ENCODE measurements at regions not wholly inside any gene's neighbourhood (a gene's known extent, or its start where the extent isn't known, plus 50 kb on each side); places are given as distances from the start of the nearest gene placed in this dataset.

DNA sequence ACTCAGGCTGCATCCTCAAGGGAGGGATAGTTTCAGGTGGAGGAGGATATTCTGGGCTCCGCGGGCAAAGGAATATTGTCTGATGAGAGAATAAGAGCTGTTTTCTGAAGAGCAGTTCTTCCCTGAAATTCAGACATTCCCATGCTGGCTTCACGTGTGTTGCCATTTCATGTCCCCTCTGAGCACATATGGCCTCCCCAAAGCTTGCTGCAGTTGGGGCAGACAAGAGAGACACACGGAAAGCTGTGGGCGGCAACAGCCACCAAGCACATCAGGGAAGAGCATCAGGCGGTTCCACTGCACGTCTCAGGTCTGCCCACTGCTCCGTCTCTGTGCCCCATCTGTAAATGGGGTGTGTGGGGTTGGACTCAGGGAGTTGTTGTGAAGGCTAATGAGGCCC is 247.5 kb upstream of the TSHZ3 start:
- peaks cover 2% of the 10 kb centered on the region for H3K27me3 ChIP-seq (ENCODE audit: control insufficient read depth, insufficient read depth, low read length)
- H3K9ac ChIP-seq (ENCODE audit: low read depth, low read length), result no peak overlapping the region
- H3K4me3 ChIP-seq (ENCODE audit: low read length), result no peak overlapping the region
- H3K4me1 ChIP-seq (ENCODE audit: control insufficient read depth, insufficient read depth, low read length), result no peaks in the 10 kb centered on the region
- H3K36me3 ChIP-seq (ENCODE audit: insufficient read depth, low read length), result no peaks in the 10 kb centered on the region
- no peaks in the 10 kb centered on the region for H3K9me3 ChIP-seq (replicated peaks; ENCODE audit: low read length)
- H3K4me2 ChIP-seq (ENCODE audit: low read length), result no peak overlapping the region

DNA sequence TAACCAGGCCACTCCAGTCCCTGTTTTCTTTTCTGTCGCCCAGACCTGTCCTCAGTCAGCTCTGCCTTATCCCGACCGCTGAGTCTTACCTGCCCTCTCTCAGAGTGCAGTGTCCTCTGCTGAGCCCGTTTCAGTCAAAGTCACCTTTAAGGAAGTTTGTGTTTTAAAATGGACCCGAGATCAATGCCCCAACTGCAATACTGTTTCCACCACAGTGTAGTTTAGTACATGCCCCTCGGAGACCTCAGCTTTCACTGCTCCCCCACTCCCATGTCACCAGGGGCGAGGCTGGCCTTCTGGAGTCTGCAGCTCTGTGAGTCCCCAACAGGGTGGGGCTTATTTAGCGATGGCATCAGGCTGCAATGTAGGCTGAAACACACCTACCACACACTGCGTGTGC is 248.4 kb upstream of the TSHZ3 start:
- Histone ChIP-seq H3K4me1 (ENCODE audit: control insufficient read depth, insufficient read depth, low read length) (no peaks in the 10 kb centered on the region), H3K4me2 (ENCODE audit: low read length) (no peak overlapping the region), H3K9me3 (replicated peaks; ENCODE audit: low read length) (no peaks in the 10 kb centered on the region), H3K4me3 (ENCODE audit: low read length) (no peak overlapping the region), H3K9ac (ENCODE audit: low read depth, low read length) (no peak overlapping the region), H3K36me3 (ENCODE audit: insufficient read depth, low read length) (no peaks in the 10 kb centered on the region), H3K27me3 (ENCODE audit: control insufficient read depth, insufficient read depth, low read length) (peaks cover 2% of the 10 kb centered on the region)

DNA sequence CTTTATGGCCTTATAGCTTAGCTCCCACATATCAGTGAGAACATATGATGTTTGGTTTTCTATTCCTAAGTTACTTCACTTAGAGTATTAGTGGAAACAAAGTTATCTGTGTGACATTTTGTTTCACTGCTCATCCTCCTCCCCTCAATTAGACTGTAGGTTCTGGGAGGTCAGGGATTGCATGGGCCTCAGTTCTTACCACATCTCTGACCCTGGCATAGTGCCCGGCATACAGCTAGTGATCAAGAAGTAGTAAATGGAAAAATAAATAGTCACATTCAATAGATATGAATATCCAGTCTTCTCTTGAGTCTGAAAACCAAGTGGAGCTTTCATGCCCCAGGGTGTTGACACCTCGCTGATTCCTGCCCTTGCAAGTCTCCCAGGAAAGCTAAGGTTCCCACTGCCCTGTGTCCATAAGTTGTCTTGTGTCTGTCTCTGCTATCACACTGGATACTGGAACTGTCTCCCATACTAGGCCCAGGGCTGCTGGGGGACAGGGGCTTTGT is 249.5 kb upstream of the TSHZ3 start:
- Histone ChIP-seq H3K4me3 (ENCODE audit: low read length) (no peak overlapping the region), H3K36me3 (ENCODE audit: insufficient read depth, low read length) (no peaks in the 10 kb centered on the region), H3K4me1 (ENCODE audit: control insufficient read depth, insufficient read depth, low read length) (no peaks in the 10 kb centered on the region), H3K9me3 (replicated peaks; ENCODE audit: low read length) (no peaks in the 10 kb centered on the region), H3K4me2 (ENCODE audit: low read length) (no peak overlapping the region), H3K27me3 (ENCODE audit: control insufficient read depth, insufficient read depth, low read length) (no peaks in the 10 kb centered on the region), H3K9ac (ENCODE audit: low read depth, low read length) (no peak overlapping the region)

DNA sequence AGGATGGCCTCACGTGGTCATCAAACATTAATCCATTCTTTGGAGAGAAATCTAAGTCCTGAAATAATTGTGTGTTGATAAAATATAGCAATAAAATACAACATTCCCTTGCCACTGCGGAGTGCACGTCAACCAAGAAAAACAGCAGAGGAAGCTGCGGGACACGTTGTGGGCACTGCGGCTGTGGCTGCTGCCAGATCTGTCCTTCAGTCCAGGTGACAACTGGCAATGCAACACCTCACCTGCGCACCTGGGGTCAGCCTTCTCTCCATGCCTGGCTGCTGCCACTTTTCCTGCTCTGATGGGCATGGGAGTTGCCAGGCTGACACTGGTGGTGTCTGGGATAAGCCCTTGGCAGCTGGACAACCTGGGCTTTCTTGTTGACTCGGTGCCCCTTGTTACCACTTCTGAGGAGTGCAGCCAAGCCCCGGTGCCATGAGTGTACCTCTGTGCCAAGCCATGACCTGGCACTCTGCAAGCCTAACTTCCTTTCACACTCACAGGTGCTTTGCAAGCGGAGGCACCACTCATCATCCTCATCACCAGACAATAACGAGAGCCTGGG is 251.6 kb upstream of the TSHZ3 start:
- H3K9ac ChIP-seq (ENCODE audit: low read depth, low read length), result no peak overlapping the region
- no peak overlapping the region for H3K4me3 ChIP-seq (ENCODE audit: low read length)
- no peaks in the 10 kb centered on the region for H3K9me3 ChIP-seq (replicated peaks; ENCODE audit: low read length)
- H3K4me2 ChIP-seq (ENCODE audit: low read length), result no peak overlapping the region
- H3K36me3 ChIP-seq (ENCODE audit: insufficient read depth, low read length), result no peaks in the 10 kb centered on the region
- H3K27me3 ChIP-seq (ENCODE audit: control insufficient read depth, insufficient read depth, low read length), result no peaks in the 10 kb centered on the region
- no peaks in the 10 kb centered on the region for H3K4me1 ChIP-seq (ENCODE audit: control insufficient read depth, insufficient read depth, low read length)

DNA sequence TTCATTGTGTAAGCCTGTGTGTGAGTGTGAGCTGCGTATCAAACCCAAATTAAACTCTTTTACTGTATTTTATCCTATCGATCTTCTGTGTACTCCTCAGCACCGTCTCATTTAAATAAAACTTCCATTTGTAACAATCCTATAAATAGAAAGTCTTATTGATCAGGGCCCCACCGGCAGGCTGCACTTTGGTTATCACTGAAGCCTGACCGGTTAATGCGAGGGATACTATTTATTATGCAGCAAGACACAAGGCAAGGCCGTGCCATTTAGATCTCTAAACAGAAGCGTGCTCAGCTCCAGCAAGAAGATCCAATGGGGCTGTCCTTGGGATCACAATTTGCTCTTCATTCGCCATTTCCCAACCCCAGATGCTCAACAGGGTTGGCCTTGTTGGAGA is 252.6 kb upstream of the TSHZ3 start:
- no peak overlapping the region for H3K9ac ChIP-seq (ENCODE audit: low read depth, low read length)
- no peak overlapping the region for H3K4me2 ChIP-seq (ENCODE audit: low read length)
- no peaks in the 10 kb centered on the region for H3K4me1 ChIP-seq (ENCODE audit: control insufficient read depth, insufficient read depth, low read length)
- H3K4me3 ChIP-seq (ENCODE audit: low read length), result no peak overlapping the region
- no peaks in the 10 kb centered on the region for H3K9me3 ChIP-seq (replicated peaks; ENCODE audit: low read length)
- H3K27me3 ChIP-seq (ENCODE audit: control insufficient read depth, insufficient read depth, low read length), result no peaks in the 10 kb centered on the region
- H3K36me3 ChIP-seq (ENCODE audit: insufficient read depth, low read length), result no peaks in the 10 kb centered on the region

DNA sequence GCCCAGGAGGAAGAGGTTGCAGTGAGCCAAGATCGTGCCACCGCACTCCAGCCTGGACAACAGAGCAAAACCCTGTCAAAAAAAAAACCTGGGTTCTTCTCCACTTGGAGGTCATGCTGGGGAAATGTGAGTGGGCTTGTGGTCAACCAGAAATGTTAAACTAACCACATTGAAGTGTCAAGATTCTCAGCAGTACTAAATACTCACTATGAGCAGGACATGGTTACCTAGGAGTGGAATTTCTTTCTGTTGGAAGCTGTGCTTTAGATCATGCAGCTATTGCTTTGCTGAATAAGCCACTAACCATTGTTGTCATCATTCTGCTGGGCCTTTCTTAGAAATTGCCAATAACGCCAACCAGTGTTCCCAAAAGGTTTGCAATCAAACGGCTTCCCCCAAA is 253.3 kb upstream of the TSHZ3 start:
- H3K4me1 ChIP-seq (ENCODE audit: control insufficient read depth, insufficient read depth, low read length), result no peaks in the 10 kb centered on the region
- no peak overlapping the region for H3K9ac ChIP-seq (ENCODE audit: low read depth, low read length)
- no peak overlapping the region for H3K4me3 ChIP-seq (ENCODE audit: low read length)
- H3K9me3 ChIP-seq (replicated peaks; ENCODE audit: low read length), result no peaks in the 10 kb centered on the region
- H3K36me3 ChIP-seq (ENCODE audit: insufficient read depth, low read length), result no peaks in the 10 kb centered on the region
- no peak overlapping the region for H3K4me2 ChIP-seq (ENCODE audit: low read length)
- H3K27me3 ChIP-seq (ENCODE audit: control insufficient read depth, insufficient read depth, low read length), result no peaks in the 10 kb centered on the region

DNA sequence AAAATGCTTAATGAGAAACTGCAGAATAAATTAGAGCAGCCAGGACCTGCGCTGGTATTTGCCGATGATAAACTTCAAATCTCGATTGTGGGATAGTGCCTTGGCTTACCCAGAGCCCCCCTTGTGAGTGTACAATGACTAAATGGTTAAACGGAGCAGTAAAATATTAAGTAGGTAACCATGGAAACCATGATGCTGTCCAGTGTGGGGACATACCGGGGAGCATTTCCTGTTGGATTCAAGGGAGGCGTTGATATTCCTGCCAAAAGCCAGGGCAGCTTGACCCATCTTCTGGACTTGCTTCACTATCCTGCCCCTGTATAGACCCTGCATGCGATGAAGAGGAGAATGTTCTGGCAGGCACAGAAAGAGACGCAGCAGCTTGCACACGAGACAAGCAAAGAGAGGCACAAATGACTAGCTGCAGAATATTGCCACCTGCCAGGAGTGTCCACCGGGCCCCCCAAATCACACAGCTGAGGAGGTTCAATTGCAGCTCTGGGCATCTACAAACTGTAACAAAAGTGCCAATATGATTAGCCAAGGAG is 255.3 kb upstream of the TSHZ3 start:
- H3K9ac ChIP-seq (ENCODE audit: low read depth, low read length), result no peak overlapping the region
- H3K4me1 ChIP-seq (ENCODE audit: control insufficient read depth, insufficient read depth, low read length), result no peaks in the 10 kb centered on the region
- no peaks in the 10 kb centered on the region for H3K27me3 ChIP-seq (ENCODE audit: control insufficient read depth, insufficient read depth, low read length)
- H3K4me2 ChIP-seq (ENCODE audit: low read length), result no peak overlapping the region
- no peaks in the 10 kb centered on the region for H3K9me3 ChIP-seq (replicated peaks; ENCODE audit: low read length)
- no peak overlapping the region for H3K4me3 ChIP-seq (ENCODE audit: low read length)
- no peaks in the 10 kb centered on the region for H3K36me3 ChIP-seq (ENCODE audit: insufficient read depth, low read length)

DNA sequence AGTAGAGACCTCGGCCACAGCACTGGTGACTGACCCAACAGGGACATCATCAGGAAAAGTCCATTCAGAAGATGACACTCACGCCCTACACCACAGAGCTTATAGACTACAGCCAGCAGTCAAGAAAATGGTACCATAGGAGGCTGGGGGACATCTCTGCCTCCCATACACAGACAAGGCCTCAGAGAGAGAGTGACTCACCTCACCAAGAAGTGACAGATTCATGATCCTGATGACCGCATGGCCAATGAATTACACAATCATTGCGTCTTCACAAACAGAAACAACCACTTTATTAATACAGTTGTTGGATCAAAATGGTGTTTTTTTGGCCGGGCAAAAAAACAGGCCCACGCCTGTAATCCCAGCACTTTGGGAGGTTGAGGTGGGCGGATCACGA is 260.8 kb upstream of the TSHZ3 start:
- Histone ChIP-seq H3K27me3 (ENCODE audit: control insufficient read depth, insufficient read depth, low read length) (no peaks in the 10 kb centered on the region), H3K9ac (ENCODE audit: low read depth, low read length) (no peak overlapping the region), H3K4me3 (ENCODE audit: low read length) (no peak overlapping the region), H3K36me3 (ENCODE audit: insufficient read depth, low read length) (no peaks in the 10 kb centered on the region), H3K9me3 (replicated peaks; ENCODE audit: low read length) (no peaks in the 10 kb centered on the region), H3K4me1 (ENCODE audit: control insufficient read depth, insufficient read depth, low read length) (no peaks in the 10 kb centered on the region), H3K4me2 (ENCODE audit: low read length) (no peak overlapping the region)

DNA sequence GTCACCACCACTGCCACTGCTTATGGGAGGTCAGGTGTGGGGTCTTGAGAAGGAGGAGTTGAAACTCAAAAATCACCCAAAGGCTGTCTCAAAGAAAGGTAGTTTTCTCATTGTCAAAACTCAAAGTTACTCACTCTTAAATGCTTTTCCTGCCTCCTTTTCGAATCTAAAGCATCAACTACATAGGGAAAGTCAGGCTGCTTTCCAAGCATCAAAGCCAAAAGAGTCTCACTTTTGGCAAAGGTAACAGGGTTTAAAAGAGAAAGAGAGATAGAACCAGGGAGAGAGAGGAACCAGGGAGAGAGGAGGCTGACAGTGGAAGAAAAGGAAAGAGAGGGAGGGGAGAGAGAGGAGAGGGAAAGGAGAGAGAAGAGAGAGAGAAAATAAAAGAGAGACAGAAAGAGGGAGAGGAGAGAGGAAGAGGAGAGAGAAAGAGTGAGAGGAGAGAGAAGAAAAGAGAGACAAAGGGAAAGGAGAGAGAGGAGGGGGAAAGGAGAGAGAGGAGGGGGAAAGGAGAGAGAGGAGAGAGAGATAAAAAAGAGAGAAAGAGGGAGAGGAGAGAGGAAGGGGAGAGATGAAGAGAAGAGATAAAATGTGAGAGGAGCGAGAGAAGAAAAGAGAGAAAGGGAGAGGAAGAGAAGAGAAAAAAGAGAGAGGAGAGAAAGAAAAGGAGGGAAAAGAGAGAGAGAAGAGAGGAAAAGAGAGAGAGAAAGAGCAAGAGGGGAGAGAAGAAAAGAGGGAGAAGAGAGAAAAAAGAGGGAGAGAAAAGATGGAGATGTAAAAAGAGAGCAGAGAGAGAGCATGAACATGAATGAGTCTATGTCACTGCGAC is 262.0 kb upstream of the TSHZ3 start:
- H3K9ac ChIP-seq (ENCODE audit: low read depth, low read length), result no peak overlapping the region
- H3K36me3 ChIP-seq (ENCODE audit: insufficient read depth, low read length), result no peaks in the 10 kb centered on the region
- H3K4me3 ChIP-seq (ENCODE audit: low read length), result no peak overlapping the region
- no peaks in the 10 kb centered on the region for H3K9me3 ChIP-seq (replicated peaks; ENCODE audit: low read length)
- H3K4me1 ChIP-seq (ENCODE audit: control insufficient read depth, insufficient read depth, low read length), result no peaks in the 10 kb centered on the region
- H3K4me2 ChIP-seq (ENCODE audit: low read length), result no peak overlapping the region
- no peaks in the 10 kb centered on the region for H3K27me3 ChIP-seq (ENCODE audit: control insufficient read depth, insufficient read depth, low read length)

DNA sequence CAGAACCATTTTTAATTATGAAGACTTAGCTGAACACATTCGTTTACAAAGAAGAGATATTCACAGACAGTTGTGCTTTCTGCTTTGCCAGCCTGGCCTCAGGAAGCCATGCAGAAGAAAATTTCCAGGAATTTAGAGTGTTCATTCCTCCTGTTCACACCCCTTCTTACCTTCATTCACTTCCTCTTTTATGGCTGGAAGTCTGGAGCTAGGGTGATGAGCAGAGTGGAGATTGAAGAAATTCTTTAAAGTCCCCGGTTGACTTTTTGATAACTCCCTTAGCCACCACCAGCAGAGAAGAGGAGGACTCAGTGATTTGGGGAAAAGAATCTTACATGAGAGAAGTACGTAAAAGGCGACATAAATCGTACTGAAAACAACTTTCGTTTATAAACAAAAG is 263.6 kb upstream of the TSHZ3 start:
- Histone ChIP-seq H3K4me2 (ENCODE audit: low read length) (no peak overlapping the region), H3K36me3 (ENCODE audit: insufficient read depth, low read length) (no peaks in the 10 kb centered on the region), H3K9me3 (replicated peaks; ENCODE audit: low read length) (no peaks in the 10 kb centered on the region), H3K4me1 (ENCODE audit: control insufficient read depth, insufficient read depth, low read length) (no peaks in the 10 kb centered on the region), H3K4me3 (ENCODE audit: low read length) (no peak overlapping the region), H3K27me3 (ENCODE audit: control insufficient read depth, insufficient read depth, low read length) (no peaks in the 10 kb centered on the region), H3K9ac (ENCODE audit: low read depth, low read length) (no peak overlapping the region)

DNA sequence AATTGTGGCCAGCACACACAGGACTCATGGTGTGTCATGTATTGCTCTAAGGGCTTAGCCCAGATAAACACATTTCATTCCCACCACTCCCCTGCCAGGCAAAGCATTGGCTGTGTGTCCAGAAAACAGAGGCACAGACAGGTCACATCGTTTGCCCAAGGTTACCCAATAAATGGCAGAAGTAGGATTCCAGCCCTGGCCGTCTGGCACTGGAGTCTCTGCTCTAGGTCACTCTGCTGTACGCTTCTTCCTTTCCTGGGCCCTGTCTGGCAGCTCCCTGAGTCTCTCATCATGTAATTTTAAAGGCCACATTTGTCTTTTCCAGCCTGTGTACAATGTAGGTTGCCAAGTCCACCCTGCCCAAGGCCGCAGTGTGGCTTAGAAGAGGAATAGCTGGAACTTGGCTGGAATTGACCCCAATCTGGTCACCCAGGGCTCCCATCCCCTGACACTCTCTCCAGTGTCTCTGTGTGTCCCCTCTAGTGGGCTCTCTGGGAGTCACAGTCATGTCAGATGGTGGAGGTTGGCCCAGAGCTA is 264.5 kb upstream of the TSHZ3 start:
- no peaks in the 10 kb centered on the region for H3K9me3 ChIP-seq (replicated peaks; ENCODE audit: low read length)
- H3K4me1 ChIP-seq (ENCODE audit: control insufficient read depth, insufficient read depth, low read length), result no peaks in the 10 kb centered on the region
- H3K27me3 ChIP-seq (ENCODE audit: control insufficient read depth, insufficient read depth, low read length), result no peaks in the 10 kb centered on the region
- no peaks in the 10 kb centered on the region for H3K36me3 ChIP-seq (ENCODE audit: insufficient read depth, low read length)
- H3K4me3 ChIP-seq (ENCODE audit: low read length), result no peak overlapping the region
- H3K4me2 ChIP-seq (ENCODE audit: low read length), result no peak overlapping the region
- H3K9ac ChIP-seq (ENCODE audit: low read depth, low read length), result no peak overlapping the region

Measured in skeletal muscle satellite cell (primary cell).